MM.1S (cell line): ENCODE measurements at regions not wholly inside any gene's neighbourhood (a gene's known extent, or its start where the extent isn't known, plus 50 kb on each side); places are given as distances from the start of the nearest gene placed in this dataset.

ENCODE experiments used
- EZH2 ChIP-seq: fragments of 300-600 bp; sonication (generic); optimal IDR thresholded peaks from 2 replicates; pipeline ENCODE3; 2017; ENCODE audit warnings: low read depth, mild to moderate bottlenecking, antibody characterized with exemption, low read length, mixed read lengths
- EZH2phosphoT487 ChIP-seq: fragments of 300-600 bp; sonication (generic); IDR thresholded peaks from 2 replicates; pipeline ENCODE4 v1.6.1; 2018; ENCODE audit warnings: antibody characterized with exemption, low read length
- TF ChIP-seq, protein P1 (sequence below): fragments of 300-600 bp; sonication (generic); IDR thresholded peaks from 2 replicates; pipeline ENCODE4 v1.5.1; 2016; ENCODE audit warnings: antibody characterized with exemption, low read length, mixed read lengths

DNA sequence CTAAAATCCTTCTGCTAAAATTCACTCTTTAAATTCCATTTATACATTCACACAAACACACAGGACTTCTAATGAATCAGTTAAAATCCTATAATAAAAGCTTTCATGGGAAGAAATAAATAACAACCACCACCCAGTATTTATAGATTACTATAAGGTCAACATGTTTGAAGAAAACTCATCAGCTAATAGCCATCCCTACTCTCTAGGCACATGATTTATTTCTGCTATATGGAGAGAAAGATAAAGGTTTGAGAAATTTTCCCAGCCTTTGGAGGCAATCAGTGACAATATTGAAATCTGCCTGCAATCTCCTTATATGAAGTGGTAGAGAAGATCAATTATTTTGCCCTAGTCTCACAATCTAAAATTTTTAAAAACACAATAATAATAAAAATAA lies 1038.9 kb upstream of the DIAPH2 start:
- TF ChIP-seq EZH2 (no peak), EZH2phosphoT487 (no peak)
- TF ChIP-seq, protein P1, sequence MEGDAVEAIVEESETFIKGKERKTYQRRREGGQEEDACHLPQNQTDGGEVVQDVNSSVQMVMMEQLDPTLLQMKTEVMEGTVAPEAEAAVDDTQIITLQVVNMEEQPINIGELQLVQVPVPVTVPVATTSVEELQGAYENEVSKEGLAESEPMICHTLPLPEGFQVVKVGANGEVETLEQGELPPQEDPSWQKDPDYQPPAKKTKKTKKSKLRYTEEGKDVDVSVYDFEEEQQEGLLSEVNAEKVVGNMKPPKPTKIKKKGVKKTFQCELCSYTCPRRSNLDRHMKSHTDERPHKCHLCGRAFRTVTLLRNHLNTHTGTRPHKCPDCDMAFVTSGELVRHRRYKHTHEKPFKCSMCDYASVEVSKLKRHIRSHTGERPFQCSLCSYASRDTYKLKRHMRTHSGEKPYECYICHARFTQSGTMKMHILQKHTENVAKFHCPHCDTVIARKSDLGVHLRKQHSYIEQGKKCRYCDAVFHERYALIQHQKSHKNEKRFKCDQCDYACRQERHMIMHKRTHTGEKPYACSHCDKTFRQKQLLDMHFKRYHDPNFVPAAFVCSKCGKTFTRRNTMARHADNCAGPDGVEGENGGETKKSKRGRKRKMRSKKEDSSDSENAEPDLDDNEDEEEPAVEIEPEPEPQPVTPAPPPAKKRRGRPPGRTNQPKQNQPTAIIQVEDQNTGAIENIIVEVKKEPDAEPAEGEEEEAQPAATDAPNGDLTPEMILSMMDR: no peak
